ENCODE measurements at regions not wholly inside any gene's neighbourhood (a gene's known extent, or its start where the extent isn't known, plus 50 kb on each side); places are given as distances from the start of the nearest gene placed in this dataset.

- intact Hi-C loops (cut with micrococcal nuclease; ENCODE audit: unreplicated experiment): no loop called here
- no TSS peak for BruUV-seq (replicated peaks)
- H3K27ac ChIP-seq (ENCODE audit: low read depth, low read length, poor library complexity, severe bottlenecking): no peak overlapping the region
- no peaks in the 10 kb centered on the region for H3K4me1 ChIP-seq (ENCODE audit: insufficient read depth, low read length, poor library complexity, severe bottlenecking)
- no peaks in the 10 kb centered on the region for H3K36me3 ChIP-seq (ENCODE audit: insufficient read depth, low read length)
- no peak overlapping the region for H2AFZ ChIP-seq (ENCODE audit: low read length)
- POLR2A ChIA-PET: no interaction called here
- H3K4me2 ChIP-seq (ENCODE audit: low read length): no peak overlapping the region
- H3K9me2 ChIP-seq (ENCODE audit: insufficient read depth, low read length): no peaks in the 10 kb centered on the region
- H3K9me3 ChIP-seq (ENCODE audit: low read length): no peaks in the 10 kb centered on the region
- H3K4me3 ChIP-seq (ENCODE audit: low read depth, low read length, poor library complexity, severe bottlenecking): no peak overlapping the region
- H3K79me2 ChIP-seq (ENCODE audit: insufficient read depth, low read depth, low read length): no peaks in the 10 kb centered on the region
- TF ChIP-seq, protein P1, sequence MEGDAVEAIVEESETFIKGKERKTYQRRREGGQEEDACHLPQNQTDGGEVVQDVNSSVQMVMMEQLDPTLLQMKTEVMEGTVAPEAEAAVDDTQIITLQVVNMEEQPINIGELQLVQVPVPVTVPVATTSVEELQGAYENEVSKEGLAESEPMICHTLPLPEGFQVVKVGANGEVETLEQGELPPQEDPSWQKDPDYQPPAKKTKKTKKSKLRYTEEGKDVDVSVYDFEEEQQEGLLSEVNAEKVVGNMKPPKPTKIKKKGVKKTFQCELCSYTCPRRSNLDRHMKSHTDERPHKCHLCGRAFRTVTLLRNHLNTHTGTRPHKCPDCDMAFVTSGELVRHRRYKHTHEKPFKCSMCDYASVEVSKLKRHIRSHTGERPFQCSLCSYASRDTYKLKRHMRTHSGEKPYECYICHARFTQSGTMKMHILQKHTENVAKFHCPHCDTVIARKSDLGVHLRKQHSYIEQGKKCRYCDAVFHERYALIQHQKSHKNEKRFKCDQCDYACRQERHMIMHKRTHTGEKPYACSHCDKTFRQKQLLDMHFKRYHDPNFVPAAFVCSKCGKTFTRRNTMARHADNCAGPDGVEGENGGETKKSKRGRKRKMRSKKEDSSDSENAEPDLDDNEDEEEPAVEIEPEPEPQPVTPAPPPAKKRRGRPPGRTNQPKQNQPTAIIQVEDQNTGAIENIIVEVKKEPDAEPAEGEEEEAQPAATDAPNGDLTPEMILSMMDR (conservative IDR thresholded peaks at IDR 0.05; ENCODE audit: low read length): no peak
- TF ChIP-seq EZH2phosphoT487 (IDR thresholded peaks at IDR 0.05; ENCODE audit: borderline replicate concordance, low read depth, low read length): no peak
- H4K20me1 ChIP-seq (ENCODE audit: insufficient read depth, low read length): no peaks in the 10 kb centered on the region
- CTCF ChIA-PET (ENCODE audit: unreplicated experiment): no interaction called here
- DNase-seq (ENCODE audit: low spot score): no peak
Measured at GRCh38 chr5:3695818-3696217, 100.2 kb downstream of the IRX1 start.

GRCh38 chr5:3698412-3698811 is 102.8 kb downstream of the IRX1 start:
- ChIA-PET POLR2A (no interaction called here), CTCF (ENCODE audit: unreplicated experiment) (no interaction called here)
- no peak for DNase-seq (ENCODE audit: low spot score)
- H3K9me2 ChIP-seq (ENCODE audit: insufficient read depth, low read length): no peaks in the 10 kb centered on the region
- H3K36me3 ChIP-seq (ENCODE audit: insufficient read depth, low read length): no peaks in the 10 kb centered on the region
- H3K4me1 ChIP-seq (ENCODE audit: insufficient read depth, low read length, poor library complexity, severe bottlenecking): no peaks in the 10 kb centered on the region
- TF ChIP-seq, protein P1 (conservative IDR thresholded peaks at IDR 0.05; ENCODE audit: low read length): no peak
- no peak for TF ChIP-seq EZH2phosphoT487 (IDR thresholded peaks at IDR 0.05; ENCODE audit: borderline replicate concordance, low read depth, low read length)
- no peak overlapping the region for H3K27ac ChIP-seq (ENCODE audit: low read depth, low read length, poor library complexity, severe bottlenecking)
- no peak overlapping the region for H3K4me2 ChIP-seq (ENCODE audit: low read length)
- BruUV-seq (replicated peaks): no TSS peak
- intact Hi-C loops (cut with micrococcal nuclease; ENCODE audit: unreplicated experiment): no loop called here
- H4K20me1 ChIP-seq (ENCODE audit: insufficient read depth, low read length): no peaks in the 10 kb centered on the region
- no peaks in the 10 kb centered on the region for H3K79me2 ChIP-seq (ENCODE audit: insufficient read depth, low read depth, low read length)
- H3K4me3 ChIP-seq (ENCODE audit: low read depth, low read length, poor library complexity, severe bottlenecking): no peak overlapping the region
- no peaks in the 10 kb centered on the region for H3K9me3 ChIP-seq (ENCODE audit: low read length)
- H2AFZ ChIP-seq (ENCODE audit: low read length): no peak overlapping the region

DNA sequence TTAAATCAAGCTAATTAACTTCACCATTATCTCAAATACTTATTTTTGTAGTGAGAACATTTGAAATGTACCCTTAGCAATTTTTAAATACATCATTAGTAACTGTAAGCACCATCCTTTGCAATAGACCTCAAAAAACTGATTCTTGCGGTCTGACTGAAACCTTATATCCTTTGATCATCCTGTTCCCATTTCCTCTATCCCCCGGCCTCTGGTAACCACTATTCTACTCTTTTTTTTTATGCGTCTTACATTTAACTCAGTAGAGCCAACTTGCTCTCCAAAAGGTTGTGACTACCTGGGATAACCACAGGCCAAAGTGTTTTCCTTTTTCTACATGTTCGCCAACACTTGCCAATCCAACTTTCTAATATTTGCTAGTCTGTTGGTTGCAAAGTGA is 106.1 kb downstream of the IRX1 start:
- no peak for DNase-seq (ENCODE audit: low spot score)
- BruUV-seq (replicated peaks): no TSS peak
- intact Hi-C loops (cut with micrococcal nuclease; ENCODE audit: unreplicated experiment): no loop called here
- Histone ChIP-seq H3K36me3 (ENCODE audit: insufficient read depth, low read length) (no peaks in the 10 kb centered on the region), H3K9me2 (ENCODE audit: insufficient read depth, low read length) (no peaks in the 10 kb centered on the region), H3K9me3 (ENCODE audit: low read length) (no peaks in the 10 kb centered on the region), H3K4me2 (ENCODE audit: low read length) (no peak overlapping the region), H3K27ac (ENCODE audit: low read depth, low read length, poor library complexity, severe bottlenecking) (no peak overlapping the region), H4K20me1 (ENCODE audit: insufficient read depth, low read length) (no peaks in the 10 kb centered on the region), H2AFZ (ENCODE audit: low read length) (no peak overlapping the region), H3K79me2 (ENCODE audit: insufficient read depth, low read depth, low read length) (no peaks in the 10 kb centered on the region), H3K4me3 (ENCODE audit: low read depth, low read length, poor library complexity, severe bottlenecking) (no peak overlapping the region), H3K4me1 (ENCODE audit: insufficient read depth, low read length, poor library complexity, severe bottlenecking) (no peaks in the 10 kb centered on the region)
- POLR2A ChIA-PET: no interaction called here
- no peak for TF ChIP-seq EZH2phosphoT487 (IDR thresholded peaks at IDR 0.05; ENCODE audit: borderline replicate concordance, low read depth, low read length)
- TF ChIP-seq, protein P1 (conservative IDR thresholded peaks at IDR 0.05; ENCODE audit: low read length): no peak
- CTCF ChIA-PET (ENCODE audit: unreplicated experiment): no interaction called here

All from OCI-LY7 (cell line).